Urinary bladder (tissue), 3 donors: ENCODE measurements at regions not wholly inside any gene's neighbourhood (a gene's known extent, or its start where the extent isn't known, plus 50 kb on each side); places are given as distances from the start of the nearest gene placed in this dataset.

ENCODE experiments used
- DNase-seq: peaks from one replicate; pipeline ENCODE4 v3.0.0-alpha.2; 2015; ENCODE audit errors: extremely low spot score
- H3K27ac ChIP-seq: one replicate; pipeline ENCODE4 v1.5.1; 2013; ENCODE audit warnings: low read depth, mild to moderate bottlenecking, moderate library complexity
- H3K36me3 ChIP-seq: one replicate; pipeline ENCODE4 v1.6.1; 2013; ENCODE audit warnings: mild to moderate bottlenecking, moderate library complexity; ENCODE audit not compliant: insufficient read depth
- H3K4me1 ChIP-seq: one replicate; pipeline ENCODE4 v1.6.1; 2013; ENCODE audit warnings: mild to moderate bottlenecking, moderate library complexity; ENCODE audit not compliant: insufficient read depth
- H3K4me3 ChIP-seq: one replicate; pipeline ENCODE4 v1.5.1; 2013; ENCODE audit warnings: low read depth, low read length
- WGBS: extraction: QIAGEN DNeasy Blood & Tissue Kit; methylation state at CpG from one replicate; pipeline ENCODE4 v1.1.7; 2013; 5-methylcytosine and 5-hydroxymethylcytosine counted together
- donor health status: healthy with polysubstance abuse.
- donor health status: healthy.

DNA sequence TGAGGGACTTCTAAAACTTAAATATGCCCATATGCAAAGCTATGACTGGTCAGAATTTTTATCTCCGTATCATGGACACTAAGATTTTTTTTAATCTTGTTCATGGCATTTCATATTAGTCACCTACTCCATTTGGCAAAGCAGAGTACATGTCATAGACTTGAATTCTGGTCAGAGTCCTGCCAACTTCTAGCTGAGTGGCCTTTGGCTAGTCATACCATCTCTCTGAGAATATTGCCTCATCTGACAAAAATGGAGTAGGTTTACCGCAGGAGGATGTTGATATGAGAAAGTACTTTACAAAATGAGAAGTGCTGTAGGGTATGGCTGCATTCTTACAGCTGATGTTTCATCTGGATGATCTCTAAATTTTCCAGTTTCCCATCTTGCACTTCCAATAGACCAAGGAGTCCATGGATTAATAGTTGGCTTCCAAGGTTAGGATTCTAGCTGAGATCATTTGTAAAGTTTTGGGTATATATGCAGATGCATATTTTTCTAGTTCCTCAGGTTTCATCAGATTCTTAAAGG lies 150.8 kb upstream of the NR3C1 start:
- no peak overlapping the region for H3K4me3 ChIP-seq
- no peaks in the 10 kb centered on the region for H3K4me1 ChIP-seq
- 82% methylated on average over 2 of the region's 2 CpGs for WGBS
- no peak overlapping the region for H3K27ac ChIP-seq
- no peaks in the 10 kb centered on the region for H3K36me3 ChIP-seq
- DNase-seq, result no peak

DNA sequence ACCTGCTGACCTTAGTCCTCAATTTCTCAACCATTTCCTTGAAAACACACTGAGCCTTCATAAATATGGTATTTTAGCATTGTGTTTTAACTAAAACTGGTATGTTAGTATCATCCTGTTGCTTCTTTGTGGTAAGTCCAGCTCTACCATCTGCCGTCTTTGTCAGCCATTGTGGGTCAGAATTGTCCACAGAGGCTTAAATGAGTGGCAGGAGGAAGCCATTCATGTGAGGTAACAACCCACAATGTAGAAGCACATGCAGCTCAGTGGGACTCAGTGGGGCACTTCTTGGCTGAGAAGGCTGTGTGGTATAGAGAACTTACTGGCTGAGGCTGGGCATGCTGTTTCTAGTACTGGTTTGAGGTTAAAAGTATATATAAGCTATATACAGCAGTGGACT lies 149.2 kb upstream of the NR3C1 start:
- no peaks in the 10 kb centered on the region for H3K36me3 ChIP-seq
- DNase-seq, result no peak
- no peak overlapping the region for H3K27ac ChIP-seq
- H3K4me1 ChIP-seq, result no peaks in the 10 kb centered on the region
- 97% methylated on average over 1 of the region's 1 CpG for WGBS
- H3K4me3 ChIP-seq, result no peak overlapping the region

DNA sequence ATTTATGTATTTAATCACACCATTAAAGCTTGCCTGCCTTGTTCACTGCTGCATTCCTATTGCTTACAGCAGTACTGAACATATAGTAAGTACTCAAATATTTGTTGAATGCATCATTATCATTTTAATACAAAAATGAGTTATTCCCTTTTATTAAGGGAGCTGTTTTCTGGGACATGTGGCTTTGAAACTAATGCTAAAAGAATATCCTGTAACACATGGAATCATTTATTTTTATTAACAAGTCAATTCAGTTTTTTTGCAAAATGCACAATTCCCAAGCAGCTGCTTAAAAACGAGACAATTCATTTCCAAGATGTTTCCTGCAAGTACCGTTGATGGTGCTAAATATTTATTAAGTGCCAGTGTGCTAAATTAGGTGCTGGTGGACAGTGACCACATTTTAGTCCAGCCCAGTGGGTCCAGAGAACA lies 148.3 kb upstream of the NR3C1 start:
- WGBS, result 71% methylated on average over 2 of the region's 2 CpGs

DNA sequence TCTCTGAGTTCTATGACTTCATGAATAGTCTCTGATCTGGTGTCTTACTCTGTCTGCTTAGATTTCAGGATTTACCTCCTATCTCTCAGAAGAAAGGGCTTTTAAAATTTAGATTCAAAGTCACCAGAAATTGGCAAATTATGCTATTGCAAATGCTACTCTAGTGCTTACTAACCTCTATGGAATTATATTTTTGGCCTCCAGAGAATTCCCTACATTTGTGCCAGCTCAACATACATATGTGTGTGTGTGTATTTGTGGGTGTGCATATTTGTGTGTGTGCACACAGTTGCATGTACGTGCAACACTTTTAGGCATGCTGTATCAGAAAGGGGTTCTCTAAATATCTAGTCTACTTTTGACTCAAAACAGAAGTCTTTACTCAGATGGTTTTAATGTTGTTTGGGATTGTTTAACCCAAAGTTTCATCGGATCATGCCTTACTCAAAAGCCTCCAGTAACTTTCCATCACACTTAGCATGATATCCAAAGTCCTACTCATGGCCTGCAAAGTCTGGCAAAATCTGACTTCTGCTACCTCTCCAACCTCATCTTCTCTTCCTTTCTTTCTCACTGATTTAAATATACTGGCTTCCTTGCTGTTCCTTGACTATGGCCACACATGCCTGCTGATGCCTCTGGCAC lies 147.6 kb upstream of the NR3C1 start:
- Histone ChIP-seq H3K4me1 (no peaks in the 10 kb centered on the region), H3K36me3 (no peaks in the 10 kb centered on the region), H3K4me3 (no peak overlapping the region), H3K27ac (no peak overlapping the region)
- no peak for DNase-seq
- 75% methylated on average over 2 of the region's 2 CpGs for WGBS

More for the DNA sequence above, 148.3 kb upstream of the NR3C1 start:
- Histone ChIP-seq H3K36me3 (no peaks in the 10 kb centered on the region), H3K27ac (no peak overlapping the region), H3K4me3 (no peak overlapping the region), H3K4me1 (no peaks in the 10 kb centered on the region)
- no peak for DNase-seq

DNA sequence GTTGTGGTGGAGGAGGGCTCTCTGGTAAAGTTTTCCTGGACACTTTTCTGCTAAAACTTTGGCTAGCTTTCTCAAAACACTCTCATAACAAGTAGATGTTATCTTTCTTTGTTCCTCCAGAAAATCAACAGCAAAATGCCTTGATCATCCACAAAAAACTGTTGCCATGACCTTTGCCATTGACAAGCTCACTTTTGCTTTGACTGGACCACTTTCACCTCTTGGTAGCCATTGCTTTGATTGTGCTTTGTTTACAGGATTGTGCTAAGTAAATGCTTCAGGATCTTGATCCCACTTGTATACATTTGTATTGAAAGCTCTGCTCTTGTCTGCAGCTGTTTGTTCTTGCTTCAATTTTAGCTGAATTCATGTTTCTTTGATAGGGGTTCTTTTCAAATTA lies 143.9 kb upstream of the NR3C1 start:
- Histone ChIP-seq H3K4me3 (no peak overlapping the region), H3K4me1 (no peaks in the 10 kb centered on the region), H3K36me3 (no peaks in the 10 kb centered on the region), H3K27ac (no peak overlapping the region)
- DNase-seq, result no peak

DNA sequence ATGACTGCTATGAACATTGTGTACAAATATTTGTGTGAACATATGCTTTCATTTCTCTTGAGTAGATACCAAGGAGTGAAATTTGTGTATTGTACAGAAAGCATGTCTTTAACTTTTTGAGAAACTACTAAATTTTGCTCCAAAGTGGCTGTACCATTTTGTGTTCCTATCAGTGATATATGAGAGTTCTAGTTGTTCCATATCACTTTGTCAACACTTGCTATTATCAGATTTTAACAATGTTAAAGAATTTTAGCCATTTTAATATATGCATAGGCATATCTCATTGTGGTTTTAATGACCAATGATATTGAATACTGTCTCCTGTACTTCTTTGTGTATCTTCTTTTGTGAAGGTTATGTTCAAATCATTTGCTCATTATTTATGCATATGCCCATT lies 142.9 kb upstream of the NR3C1 start:
- Histone ChIP-seq H3K36me3 (no peaks in the 10 kb centered on the region), H3K27ac (no peak overlapping the region), H3K4me1 (no peaks in the 10 kb centered on the region), H3K4me3 (no peak overlapping the region)
- no peak for DNase-seq

DNA sequence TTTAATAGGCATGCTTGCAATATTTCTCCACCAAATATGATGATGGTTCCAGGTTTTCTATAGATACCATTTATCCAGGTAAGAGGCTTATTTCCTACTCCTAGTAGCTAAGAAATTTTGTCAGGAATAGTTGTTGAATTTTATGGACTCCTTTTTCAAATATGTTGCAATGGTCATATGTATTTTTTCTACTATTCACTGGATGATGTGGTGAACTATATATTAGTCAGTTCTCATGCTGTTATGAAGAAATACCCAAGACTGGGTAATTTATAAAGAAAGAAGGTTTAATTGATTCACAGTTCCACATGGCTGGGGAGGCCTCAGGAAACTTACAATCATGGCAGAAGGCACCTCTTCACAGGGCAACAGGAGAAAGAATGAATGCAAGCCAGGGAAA lies 141.1 kb upstream of the NR3C1 start:
- H3K27ac ChIP-seq, result no peak overlapping the region
- no peak overlapping the region for H3K4me3 ChIP-seq
- no peaks in the 10 kb centered on the region for H3K36me3 ChIP-seq
- H3K4me1 ChIP-seq, result no peaks in the 10 kb centered on the region
- no peak for DNase-seq

DNA sequence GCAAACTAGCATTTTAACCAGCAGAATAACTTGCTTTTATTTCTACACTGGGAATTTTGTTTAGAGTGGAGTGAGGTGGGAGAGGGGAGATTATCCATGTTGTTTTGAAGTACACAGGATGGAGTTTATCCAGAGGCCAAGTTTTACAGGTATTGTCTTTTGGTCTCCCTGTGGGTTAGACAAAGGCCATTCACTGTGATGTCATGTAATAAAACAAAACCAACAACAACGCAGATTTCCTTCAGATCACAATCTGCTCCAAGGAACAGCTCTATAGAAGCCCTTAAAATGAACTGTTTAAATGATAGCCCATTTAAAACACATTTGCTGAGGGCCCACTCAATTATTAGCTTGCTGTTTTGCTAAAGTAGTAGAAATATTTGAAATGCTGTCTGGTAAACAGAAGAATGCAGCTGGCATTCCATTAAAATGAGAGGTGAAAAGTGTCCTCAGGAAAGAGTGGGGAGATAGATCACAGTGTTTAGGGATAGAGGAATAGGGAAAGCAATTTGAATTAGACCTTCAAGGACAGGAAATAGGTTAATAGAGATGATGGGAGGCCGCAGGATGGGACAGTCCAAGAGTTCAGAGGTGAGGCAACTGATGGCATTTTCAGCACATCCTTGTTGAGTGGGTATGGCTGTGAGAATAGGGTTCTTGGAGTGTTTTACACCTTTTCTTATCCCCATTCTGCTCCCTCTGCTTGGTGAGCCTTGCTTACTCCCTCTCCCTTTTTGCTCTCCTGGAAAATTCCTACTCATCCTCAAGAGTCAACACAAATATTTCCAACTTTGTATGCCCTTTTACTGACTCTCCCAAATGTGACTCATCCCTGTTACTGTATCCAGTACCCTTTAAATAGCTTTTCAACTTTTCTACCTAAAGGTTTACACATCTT lies 140.1 kb upstream of the NR3C1 start:
- H3K27ac ChIP-seq, result no peak overlapping the region
- no peak for DNase-seq
- WGBS, result 67% methylated on average over 2 of the region's 2 CpGs
- no peak overlapping the region for H3K4me3 ChIP-seq
- no peaks in the 10 kb centered on the region for H3K4me1 ChIP-seq
- no peaks in the 10 kb centered on the region for H3K36me3 ChIP-seq

DNA sequence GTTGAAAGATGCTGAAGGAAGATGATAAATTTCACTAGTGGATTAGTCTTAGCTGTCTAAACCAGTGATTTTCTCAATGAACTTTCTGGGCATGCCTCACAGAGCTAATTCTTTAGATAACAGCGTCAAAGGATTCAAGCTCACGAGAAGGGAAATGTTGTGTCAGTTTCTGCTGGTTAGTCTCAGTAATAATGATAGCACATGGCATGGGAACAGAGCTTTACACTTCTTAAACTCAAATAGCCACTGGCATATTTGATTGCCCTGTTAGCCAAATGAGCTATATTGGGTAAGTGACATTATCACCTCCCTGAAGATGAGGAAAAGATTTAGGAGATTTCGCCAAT lies 139.3 kb upstream of the NR3C1 start:
- H3K4me3 ChIP-seq, result no peak overlapping the region
- no peak for DNase-seq
- H3K4me1 ChIP-seq, result no peaks in the 10 kb centered on the region
- WGBS, result 46% methylated on average over 3 of the region's 3 CpGs
- H3K27ac ChIP-seq, result no peak overlapping the region
- no peaks in the 10 kb centered on the region for H3K36me3 ChIP-seq

DNA sequence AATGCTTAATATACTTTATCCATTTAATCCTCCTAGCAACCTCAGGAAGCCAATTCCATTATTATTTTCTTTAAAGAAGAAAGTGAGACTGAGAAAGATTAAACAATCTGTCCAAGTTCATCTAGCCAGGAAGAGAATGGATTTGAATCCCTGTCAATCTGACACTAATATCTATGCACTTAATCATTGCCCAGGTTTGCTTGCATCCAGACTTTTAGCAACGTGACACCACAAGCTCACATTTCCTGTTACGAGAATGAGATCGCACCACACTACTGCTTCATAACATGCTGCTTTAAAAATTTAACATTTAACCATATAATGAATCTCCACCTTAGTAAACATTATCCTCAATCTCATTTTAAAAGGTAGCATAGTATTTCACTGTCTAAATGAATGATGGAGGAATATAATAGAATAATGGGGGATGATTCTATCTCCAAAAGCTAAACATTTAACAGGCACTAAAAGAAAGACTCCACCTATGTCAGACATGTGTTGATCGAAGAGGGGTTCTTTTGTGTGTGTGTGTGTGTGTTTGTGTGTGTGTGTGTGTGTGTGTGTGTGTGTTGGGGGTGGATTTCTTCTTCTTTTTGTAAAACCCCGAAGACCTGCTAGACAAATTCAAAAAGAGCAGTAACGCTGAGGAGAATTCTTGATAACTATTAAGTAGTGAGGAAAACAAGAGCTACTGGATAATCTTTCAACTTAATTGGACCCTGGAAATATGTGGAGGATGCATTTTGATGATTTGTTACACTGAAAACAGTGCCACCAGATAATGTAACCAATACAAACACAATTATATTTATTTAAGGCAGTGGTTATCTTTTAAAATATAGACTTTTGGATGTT lies 138.7 kb upstream of the NR3C1 start:
- Histone ChIP-seq H3K27ac (no peak overlapping the region), H3K4me3 (no peak overlapping the region), H3K36me3 (no peaks in the 10 kb centered on the region), H3K4me1 (no peaks in the 10 kb centered on the region)
- 51% methylated on average over 6 of the region's 6 CpGs for WGBS
- no peak for DNase-seq

DNA sequence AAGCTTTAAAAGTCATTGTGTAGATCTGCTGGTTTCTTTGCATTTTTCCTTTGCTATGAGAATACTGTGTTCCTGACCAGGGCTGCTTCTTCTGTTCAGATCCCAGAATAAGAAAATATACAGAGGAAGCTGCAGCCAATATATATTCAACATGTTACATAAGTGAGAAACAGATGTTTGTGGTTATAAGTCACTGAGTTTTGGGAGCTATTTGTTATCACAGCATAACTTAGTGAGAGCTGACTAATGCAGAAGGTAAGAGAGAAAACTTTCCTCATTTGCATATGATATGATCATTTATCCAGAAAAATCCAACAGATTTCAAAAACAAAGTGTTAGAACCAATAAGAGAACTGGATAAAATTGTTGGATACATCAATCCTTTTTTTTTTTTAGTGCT lies 136.3 kb upstream of the NR3C1 start:
- no peak overlapping the region for H3K27ac ChIP-seq
- no peak overlapping the region for H3K4me3 ChIP-seq
- no peaks in the 10 kb centered on the region for H3K36me3 ChIP-seq
- DNase-seq, result no peak
- H3K4me1 ChIP-seq, result no peaks in the 10 kb centered on the region

DNA sequence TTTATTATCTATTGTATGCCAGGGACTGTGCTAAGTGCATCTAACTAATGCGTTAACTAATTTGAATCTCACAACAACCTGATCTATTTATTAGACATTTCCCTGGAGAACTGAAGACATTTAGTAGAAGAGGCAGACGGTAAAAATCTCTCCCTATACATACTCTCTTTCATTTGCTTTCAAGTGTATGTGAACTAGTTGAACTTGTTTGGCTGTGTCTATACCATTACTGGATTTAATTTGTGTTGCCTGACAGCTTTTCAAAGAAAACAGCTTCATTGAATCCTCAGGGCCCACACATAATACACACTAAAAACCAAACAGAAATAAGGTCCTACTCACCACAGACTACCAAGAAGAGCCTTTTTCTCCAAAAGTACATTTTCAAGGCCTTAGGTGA lies 133.6 kb upstream of the NR3C1 start:
- WGBS, result 93% methylated on average over 2 of the region's 2 CpGs
- H3K4me3 ChIP-seq, result no peak overlapping the region
- H3K4me1 ChIP-seq, result no peaks in the 10 kb centered on the region
- no peaks in the 10 kb centered on the region for H3K36me3 ChIP-seq
- no peak for DNase-seq
- H3K27ac ChIP-seq, result no peak overlapping the region

DNA sequence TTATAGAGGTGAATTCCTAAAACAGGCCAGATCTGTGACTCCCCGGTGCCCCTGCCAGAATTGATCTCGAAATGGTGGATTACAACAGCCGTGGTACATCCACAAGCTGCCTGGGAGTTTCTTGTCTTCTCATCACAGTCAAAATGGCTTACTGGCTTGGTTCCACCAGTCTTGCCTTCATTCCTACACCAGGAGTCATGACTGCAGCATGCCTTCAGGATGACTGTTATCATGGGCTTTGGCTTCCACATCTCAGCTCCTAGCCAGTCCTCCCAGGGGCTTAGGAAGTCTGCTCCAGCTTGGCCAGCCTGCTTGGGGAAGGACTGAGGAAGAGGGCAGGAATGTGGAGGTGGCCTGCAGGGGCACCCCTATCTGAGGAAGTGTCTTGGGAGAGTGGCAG lies 132.9 kb upstream of the NR3C1 start:
- DNase-seq, result no peak
- Histone ChIP-seq H3K4me1 (no peaks in the 10 kb centered on the region), H3K36me3 (no peaks in the 10 kb centered on the region), H3K27ac (no peak overlapping the region), H3K4me3 (no peak overlapping the region)
- WGBS, result 91% methylated on average over 3 of the region's 3 CpGs

DNA sequence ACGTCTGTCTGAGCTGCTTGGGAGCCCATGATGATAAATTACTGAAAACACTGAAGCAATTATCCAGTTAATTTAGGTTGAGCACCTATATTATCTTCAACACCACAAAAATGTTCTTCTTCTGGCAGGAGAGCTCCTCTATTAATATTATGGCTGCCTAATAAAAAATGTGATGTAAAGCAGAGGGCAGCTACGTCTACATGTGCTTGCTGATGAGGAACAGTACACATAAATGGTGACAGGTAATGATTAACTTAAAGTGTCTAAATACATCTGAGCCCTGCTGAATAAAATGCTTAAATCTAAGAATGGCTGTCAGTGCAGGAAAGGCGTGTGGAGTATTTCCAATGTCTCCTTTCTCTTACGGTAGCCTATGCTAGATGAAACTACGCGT lies 131.3 kb upstream of the NR3C1 start:
- Histone ChIP-seq H3K27ac (no peak overlapping the region), H3K36me3 (no peaks in the 10 kb centered on the region), H3K4me3 (no peak overlapping the region), H3K4me1 (no peaks in the 10 kb centered on the region)
- 55% methylated on average over 6 of the region's 6 CpGs for WGBS
- DNase-seq, result no peak
